Renal cortical epithelial cell (primary cell): ENCODE measurements at regions not wholly inside any gene's neighbourhood (a gene's known extent, or its start where the extent isn't known, plus 50 kb on each side); places are given as distances from the start of the nearest gene placed in this dataset.
"Not testable (repeated sequence)": the region's sequence is repeated elsewhere in the genome, so short reads cannot be mapped to it uniquely, and the experiment has no call there.

Experiments used
- DNase-seq: peaks from one replicate; pipeline ENCODE4 v3.0.0-alpha.2; 2011; ENCODE audit warnings: low read depth

- peak; percentile 95 for DNase-seq
Observed at GRCh38 chr1:199612976-199613774, 414.3 kb upstream of the NR5A2 start.

DNA sequence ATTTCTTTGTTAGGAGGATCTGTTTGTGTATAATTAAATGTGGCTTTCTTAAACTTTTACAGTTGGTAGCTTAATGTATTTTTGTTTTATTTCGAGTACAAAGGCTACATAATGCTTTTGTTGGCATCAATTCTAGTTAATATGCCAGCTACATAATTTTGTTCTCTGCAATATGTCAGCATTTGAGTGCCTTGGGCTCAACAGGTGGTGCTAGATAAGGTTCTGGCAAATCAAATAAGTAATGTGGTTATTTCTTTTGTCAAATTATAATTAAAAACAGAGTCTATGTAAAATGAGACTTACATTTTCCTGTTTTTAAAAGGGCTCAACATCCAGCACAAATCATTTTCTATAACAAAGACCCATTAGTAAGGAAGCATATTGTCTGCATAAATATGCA, 410.6 kb upstream of the NR5A2 start:
- no peak for DNase-seq

DNA sequence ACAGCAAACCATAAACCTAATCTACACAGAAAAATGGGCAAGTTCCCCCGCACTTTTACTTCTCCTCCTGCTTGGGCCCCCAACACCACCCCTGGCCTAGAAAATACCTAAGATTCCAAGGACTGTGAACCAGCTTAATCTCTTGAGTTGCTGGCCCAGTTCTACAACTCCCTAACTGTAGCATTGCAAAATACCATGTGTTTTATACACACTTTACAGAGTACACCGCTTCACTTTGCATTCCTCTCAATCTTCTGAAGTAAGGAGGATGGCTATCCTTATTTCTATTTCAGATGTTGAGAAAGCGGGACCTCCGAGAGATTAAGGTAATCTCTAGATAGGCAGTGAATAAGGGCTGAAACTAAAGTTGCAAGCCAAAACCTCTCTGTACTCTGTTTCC, 408.3 kb upstream of the NR5A2 start:
- DNase-seq = no peak

DNA sequence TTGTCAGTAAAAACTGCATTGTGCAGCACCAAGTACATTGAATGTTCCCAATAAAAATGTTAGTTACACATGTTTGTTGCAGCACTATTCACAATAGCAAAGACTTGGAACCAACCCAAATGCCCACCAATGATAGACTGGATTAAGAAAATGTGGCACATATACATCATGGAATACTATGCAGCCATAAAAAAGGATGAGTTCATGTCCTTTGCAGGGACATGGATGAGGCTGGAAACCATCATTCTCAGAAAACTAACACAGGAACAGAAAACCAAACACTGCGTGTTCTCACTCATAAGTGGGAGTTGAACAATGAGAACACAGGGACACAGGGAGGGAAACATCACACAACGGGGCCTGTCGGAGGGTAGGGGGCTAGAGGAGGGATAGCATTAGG, 401.3 kb upstream of the NR5A2 start:
- DNase-seq = not testable (repeated sequence)

GRCh38 chr1:199629624-199630023, 397.9 kb upstream of the NR5A2 start:
- no peak for DNase-seq

- no peak for DNase-seq
Observed at GRCh38 chr1:199639453-199639852, 388.1 kb upstream of the NR5A2 start.

DNA sequence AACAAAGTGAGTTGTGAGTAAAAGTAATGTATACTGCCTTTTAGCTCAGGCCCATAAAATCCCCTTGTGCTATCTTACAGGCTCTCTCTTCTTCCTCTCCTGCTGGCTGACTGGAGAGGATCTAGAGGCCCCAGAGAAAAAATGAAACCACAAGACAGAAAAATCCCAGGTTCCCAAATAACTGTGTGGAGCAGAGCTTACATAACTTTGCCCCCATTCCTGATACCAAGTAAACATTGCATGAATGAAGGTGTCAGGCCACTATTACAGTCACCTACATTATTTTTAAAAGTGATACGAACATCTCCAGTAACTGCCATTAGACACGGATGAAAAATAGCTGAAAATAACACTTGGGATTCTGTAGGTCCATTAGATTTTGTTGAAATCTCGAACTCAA, 386.0 kb upstream of the NR5A2 start:
- no peak for DNase-seq

DNA sequence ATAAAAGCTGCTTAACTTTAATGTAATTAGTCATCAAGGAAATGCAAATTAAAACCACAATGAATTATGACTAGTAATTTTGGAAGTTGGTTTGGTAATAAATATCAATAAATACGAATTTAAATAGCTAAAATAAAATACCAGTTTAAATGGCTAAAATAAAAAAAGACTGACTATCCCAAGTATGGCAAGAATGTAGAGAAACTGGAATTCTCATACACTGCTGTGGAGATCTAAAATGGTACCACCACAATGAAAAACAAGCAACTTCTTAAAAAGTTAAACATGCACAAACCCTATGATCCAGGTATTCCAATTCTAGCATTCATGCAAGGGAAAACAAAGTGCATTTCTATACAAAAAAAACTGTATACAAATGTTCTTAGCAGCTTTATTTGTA, 382.6 kb upstream of the NR5A2 start:
- no peak for DNase-seq

DNA sequence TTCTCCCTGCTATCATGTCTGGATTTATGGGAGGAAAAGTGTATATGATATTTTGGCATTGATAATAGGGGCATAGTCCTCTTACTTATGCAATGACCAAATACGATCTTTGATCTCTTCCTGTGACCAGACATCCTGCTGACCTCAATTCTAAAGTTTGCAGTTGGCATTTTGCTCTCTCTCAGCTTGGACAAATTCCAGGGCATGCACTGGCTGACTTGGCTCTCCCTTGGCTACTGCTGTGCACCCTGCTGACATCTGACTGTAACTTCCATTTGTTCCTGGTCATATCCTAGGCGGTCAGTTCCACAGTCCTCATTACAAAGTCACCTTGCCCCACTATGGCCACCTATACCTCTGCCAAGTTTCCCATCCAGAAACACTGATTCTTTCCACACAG, 380.7 kb upstream of the NR5A2 start:
- DNase-seq = peak; percentile 43

DNA sequence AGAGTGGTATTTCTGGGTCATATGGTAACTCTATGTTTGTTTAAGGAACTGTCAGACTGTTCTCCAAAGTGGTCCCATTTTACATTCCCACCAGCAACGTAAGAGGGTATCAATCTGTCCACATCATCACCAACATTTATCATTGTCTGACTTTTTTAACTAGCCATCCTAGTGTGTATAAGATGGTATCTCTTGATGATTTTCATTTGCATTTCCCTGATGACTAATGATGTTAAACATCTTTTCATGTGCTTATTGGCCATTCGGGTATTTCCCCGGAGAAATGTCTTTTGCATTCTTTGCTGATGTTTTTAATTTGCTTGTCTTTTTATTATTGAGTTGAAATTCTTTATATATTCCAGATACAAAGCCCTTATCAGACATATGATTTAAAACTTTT, 370.1 kb upstream of the NR5A2 start:
- DNase-seq = no peak

- DNase-seq = no peak
Observed at GRCh38 chr1:199660071-199660470, 367.4 kb upstream of the NR5A2 start.

- no peak for DNase-seq
Observed at GRCh38 chr1:199665371-199665770, 362.1 kb upstream of the NR5A2 start.

DNA sequence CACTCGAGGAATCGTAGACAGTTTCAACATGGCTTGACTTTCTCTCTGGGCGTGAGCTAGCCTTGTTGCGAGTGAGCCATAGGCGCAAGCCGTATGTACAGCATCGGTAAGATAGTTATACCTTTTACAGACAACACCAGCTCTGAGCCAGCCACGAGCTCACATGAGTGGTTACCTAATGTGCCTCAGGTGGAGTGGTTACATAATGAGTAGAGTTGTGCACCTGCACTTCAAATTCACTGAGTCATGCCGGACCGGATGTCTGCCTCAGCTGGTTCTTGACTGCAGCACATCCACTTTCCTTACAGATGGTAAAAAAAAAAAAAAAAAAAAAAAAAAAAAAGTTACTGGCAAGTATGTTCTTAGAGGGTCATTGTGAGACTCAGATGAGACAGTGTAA, 360.4 kb upstream of the NR5A2 start:
- DNase-seq = peak; percentile 21

DNA sequence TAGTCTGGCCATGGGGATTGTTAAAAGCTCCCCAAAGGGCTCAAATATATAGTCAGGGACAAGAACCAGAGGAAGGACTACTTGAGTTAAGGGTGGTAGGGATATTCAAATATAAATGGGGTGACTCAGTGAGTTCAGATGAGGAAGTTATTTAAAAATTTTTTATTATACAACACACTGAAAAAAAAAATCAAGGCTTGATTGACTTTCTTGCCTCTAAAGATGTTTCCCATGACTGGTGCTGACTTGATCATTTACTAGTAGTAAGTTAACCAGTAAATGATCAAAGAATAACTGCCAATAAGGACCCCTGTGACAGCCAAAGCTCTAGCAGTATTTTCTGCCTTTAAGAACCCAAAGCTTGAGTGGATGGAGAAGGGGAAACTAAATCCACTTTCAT, 357.6 kb upstream of the NR5A2 start:
- peak; percentile 61 for DNase-seq

DNA sequence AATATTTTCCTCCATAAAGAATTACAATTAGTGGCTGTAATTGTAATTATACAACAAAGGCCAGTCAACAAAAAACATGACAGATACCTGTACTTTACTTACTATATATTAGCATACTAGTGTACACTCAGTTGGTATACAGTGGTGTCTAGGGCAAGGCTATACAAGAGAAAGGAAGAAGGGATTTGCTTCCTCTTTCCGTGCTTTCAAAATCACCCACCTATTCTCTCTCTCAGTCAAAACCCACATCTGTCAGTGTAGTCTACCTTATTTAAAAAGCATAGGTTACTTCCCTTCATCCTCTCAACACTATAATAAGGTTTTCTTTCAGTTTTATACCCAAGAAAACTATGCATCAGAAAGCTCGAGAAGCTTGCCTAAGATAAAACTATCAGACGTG, 355.8 kb upstream of the NR5A2 start:
- DNase-seq = no peak

DNA sequence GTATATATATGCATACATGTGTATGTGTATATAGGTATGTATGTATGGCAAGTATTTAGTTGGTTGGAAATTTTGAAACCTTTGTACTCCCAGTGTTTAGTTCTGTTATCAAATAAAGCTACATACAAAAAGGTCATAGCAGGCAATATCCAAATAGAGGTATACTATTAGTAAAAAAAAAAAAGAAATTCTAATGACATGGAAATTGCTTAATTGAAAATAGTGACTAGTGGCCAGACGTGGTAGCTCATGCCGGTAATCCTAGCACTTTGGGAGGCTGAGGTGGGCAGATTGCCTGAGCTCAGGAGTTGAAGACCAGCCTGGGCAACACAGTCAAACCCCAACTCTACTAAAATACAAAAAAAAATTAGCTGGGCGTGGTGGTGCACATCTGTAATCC, 351.6 kb upstream of the NR5A2 start:
- no peak for DNase-seq

DNA sequence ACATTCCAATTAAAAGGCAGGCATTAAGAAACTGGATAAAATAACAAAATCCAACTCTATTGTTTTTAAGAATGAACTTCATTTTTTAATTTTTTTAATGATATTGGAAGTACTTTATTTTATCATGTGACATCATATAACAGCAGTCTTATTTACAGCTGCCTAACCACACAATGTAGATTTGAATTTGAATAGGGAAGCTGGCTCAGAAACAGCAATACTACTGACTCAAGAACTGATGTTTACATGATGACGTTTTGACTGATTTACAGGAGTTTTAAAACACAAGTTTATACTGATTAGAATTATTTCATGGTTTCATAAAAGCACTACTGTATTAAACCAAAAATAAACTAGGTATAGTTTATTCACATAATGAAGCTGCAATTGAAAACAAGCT, 348.7 kb upstream of the NR5A2 start:
- DNase-seq = no peak

DNA sequence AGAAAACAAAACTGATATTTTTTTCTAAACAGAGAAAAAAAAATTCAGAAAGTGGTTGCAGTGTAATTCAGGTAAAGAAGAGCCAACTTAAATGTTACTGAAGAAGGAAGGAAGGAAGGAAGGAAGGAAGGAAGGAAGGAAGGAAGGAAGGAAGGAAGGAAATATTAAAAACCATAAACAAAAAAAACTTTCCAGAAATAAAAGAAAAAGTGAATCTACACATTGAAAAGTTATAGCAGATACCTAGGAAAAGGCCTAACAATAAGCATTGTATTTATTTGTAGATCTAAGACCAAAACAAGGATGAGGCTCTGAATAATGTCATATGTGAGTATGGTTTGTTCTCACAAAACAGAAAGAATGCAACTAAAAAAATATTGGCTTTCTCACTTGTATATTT, 345.4 kb upstream of the NR5A2 start:
- DNase-seq = no peak

DNA sequence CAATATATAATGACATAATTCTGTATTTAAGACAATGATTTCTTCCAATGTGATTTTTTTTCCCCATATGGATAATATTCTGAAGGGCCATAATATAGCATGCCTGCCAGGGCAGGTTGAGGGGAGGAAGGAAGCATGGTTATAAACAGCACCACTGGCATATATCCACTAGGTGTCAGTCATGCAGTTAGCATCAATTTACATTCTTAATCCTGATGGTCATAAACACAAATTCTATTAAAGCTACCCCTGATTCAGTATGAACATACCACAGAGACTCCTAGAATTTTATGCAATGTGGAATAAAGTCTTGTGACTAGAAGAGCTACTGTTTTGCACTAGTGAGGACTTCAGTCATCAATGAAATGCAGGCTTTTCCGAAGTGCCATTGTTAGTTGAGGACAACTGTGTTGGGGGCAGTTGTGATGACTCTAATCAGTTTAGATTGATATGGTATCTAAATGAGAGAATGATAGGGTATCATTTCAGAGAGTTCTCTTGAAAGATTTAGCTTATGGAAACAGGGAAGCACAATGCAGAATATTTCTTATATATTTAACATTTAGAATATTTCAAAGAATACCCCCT, 342.7 kb upstream of the NR5A2 start:
- DNase-seq = peak; percentile 70

DNA sequence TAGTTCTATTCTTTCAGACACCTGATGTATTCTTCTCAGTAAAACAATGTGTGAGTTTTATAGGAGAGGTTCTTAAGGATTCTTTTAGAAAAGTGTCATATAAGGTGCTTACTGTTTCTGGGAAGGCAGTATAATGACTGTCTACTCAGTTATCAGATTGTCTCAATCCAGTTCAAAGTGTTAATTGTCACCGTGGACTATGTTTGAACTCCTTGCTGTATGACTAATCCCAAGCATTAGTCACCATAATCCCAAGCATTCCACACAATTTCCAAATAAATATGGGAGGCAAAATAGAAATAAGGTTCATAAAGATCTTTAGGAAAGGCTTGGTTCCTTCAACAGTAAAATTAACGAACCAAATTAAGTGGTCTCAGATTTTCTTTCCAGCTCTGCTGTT, 342.1 kb upstream of the NR5A2 start:
- DNase-seq = peak; percentile 73

- DNase-seq = peak; percentile 50
Observed at GRCh38 chr1:199687321-199687720, 340.2 kb upstream of the NR5A2 start.

DNA sequence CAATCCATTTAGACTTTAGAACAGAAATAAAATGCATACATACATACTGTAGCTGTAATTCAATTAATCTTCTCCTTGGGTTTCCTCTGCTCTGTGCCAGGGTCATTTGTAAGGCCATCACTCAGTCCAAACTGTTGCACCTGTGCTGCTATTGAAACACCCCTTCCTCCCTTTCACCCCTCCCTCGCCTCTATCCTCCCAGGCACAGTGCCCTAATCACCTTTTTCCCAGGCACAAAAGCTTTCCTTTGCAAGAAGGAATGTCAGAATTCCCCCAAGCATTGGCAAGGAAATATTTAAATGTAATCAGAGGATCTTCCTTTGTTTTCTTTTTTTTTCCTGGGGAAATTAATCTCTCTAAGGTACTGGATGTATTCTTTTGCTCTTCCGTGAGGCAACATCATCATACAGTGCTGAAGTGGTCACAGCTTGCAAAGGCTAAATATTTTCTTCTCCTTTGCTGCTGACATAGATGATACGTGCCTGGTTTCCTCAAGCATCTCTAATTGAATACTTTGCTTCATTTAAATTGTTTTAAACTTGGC, 339.3 kb upstream of the NR5A2 start:
- DNase-seq = no peak

- DNase-seq = no peak
Observed at GRCh38 chr1:199688774-199689173, 338.7 kb upstream of the NR5A2 start.

DNA sequence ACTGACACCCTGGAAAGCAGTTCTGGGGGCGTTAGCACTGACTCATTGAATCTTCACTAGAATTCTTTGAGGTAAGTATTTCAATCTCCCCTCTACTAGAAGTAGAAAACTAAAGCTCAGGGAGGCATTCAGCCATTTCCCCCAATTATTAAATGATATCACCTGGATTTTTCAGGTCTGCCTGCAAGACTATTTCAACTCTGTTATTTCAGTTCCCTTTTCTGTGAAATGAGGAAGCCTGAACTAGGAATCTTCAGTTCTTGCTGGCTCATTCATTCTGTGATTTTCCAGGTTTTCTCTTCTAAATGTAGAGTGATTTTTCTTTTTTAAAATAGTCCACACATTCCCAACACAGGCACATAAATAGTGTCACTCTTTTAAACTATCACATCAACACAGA, 337.0 kb upstream of the NR5A2 start:
- DNase-seq = no peak
